GM20000 (cell line): ENCODE measurements at regions not wholly inside any gene's neighbourhood (a gene's known extent, or its start where the extent isn't known, plus 50 kb on each side); places are given as distances from the start of the nearest gene placed in this dataset.
A peak's percentile ranks its signal among the peaks of the same experiment; 100 is the strongest.

Experiments used
- DNase-seq: peaks from one replicate; pipeline ENCODE4 v3.0.0; 2012; ENCODE audit warnings: low spot score
- TF ChIP-seq, protein P1 (sequence below): IDR thresholded peaks from 2 replicates; pipeline ENCODE4 v1.5.1; 2012; ENCODE audit warnings: mild to moderate bottlenecking, control low read depth; ENCODE audit errors: extremely low read depth, missing control alignments

GRCh38 chr2:219886615-219887014 lies 259.2 kb downstream of the SLC4A3 start:
- TF ChIP-seq, protein P1, sequence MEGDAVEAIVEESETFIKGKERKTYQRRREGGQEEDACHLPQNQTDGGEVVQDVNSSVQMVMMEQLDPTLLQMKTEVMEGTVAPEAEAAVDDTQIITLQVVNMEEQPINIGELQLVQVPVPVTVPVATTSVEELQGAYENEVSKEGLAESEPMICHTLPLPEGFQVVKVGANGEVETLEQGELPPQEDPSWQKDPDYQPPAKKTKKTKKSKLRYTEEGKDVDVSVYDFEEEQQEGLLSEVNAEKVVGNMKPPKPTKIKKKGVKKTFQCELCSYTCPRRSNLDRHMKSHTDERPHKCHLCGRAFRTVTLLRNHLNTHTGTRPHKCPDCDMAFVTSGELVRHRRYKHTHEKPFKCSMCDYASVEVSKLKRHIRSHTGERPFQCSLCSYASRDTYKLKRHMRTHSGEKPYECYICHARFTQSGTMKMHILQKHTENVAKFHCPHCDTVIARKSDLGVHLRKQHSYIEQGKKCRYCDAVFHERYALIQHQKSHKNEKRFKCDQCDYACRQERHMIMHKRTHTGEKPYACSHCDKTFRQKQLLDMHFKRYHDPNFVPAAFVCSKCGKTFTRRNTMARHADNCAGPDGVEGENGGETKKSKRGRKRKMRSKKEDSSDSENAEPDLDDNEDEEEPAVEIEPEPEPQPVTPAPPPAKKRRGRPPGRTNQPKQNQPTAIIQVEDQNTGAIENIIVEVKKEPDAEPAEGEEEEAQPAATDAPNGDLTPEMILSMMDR: no peak
- DNase-seq: no peak

- TF ChIP-seq, protein P1: no peak
- DNase-seq: no peak
These were observed 260.4 kb downstream of the SLC4A3 start for GRCh38 chr2:219887870-219888269.

DNA sequence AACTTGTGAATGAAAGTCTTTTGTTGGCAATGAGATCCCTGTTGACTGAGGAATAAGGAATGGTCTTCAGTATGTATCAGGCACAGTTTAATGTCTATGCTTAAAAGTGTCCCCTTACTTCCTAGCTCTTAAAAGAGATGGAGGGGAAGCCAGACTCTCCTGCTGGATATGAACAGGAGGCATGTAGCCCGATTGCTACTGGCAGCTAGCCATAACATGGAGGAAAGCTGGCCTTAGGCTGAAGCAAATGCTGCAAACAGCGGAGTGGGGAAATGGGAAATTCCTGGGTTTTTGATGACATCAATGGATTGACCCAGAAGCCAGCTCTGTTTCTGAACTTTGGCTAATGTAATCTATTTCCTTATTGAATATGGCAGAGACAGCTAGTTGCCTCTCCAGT lies 266.1 kb downstream of the SLC4A3 start:
- TF ChIP-seq, protein P1: no peak
- DNase-seq: no peak

GRCh38 chr2:219897456-219897855 lies 270.0 kb downstream of the SLC4A3 start:
- TF ChIP-seq, protein P1: no peak
- no peak for DNase-seq

GRCh38 chr2:219901155-219901554 lies 273.7 kb downstream of the SLC4A3 start:
- peak; percentile 9 for DNase-seq
- TF ChIP-seq, protein P1: no peak

DNA sequence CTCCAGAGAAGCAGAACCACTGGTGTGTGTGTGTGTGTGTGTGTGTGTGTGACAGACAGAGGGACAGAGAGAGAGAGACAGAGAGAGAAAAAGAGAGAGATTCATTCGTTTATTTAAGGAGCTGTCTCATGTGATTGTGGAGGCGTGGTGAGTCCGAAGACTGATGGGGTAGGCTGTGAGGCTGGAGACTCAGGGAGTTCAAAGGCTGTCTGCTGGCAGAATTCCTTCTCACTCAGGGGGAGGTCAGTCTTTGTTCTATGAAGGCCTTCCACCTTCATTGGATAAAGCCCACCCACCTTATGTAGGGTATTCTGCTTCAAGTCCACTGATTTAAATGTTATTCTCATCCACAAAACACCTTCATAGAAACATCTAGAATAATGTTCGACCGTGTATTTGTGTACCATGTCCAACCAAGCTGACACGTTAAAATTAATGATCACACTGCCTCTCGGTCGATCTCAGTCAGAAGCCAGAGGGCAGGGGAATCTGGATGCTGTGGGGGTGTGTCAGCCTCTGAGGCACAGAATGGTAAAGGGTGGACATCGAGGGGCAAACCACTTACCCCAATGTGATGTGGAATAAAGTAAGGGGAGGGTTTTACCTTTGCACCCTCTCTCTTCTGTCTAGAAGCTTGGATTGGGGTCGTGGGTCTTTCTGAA lies 275.6 kb downstream of the SLC4A3 start:
- TF ChIP-seq, protein P1: no peak
- DNase-seq: no peak

DNA sequence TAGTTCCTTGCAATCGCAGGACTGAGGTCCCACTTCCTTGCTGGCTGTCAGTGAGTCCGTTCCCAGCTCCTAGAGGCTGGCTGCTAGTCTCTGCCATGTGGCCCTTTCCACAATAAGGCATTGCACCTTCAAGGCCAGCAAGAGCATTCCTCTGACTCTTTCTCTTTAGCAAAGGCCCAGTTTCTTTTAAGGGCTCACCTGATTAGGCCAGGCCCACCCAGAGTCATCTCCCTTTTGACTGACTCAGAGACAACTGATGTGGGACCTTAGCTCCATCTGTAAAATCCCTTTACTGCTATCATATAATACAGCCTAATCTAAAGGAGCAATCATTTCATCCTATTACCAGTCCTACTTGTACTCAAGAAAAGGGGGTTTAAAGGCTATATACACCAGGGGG lies 278.2 kb downstream of the SLC4A3 start:
- no peak for DNase-seq
- TF ChIP-seq, protein P1: no peak
